ENCODE measurements at regions not wholly inside any gene's neighbourhood (a gene's known extent, or its start where the extent isn't known, plus 50 kb on each side); places are given as distances from the start of the nearest gene placed in this dataset.

- no peak for TF ChIP-seq ZNF354C (tag by site-specific recombination; IDR thresholded peaks at IDR 0.05; ENCODE audit: borderline replicate concordance, low read depth)
- TF ChIP-seq ZNF658 (tag by site-specific recombination; IDR thresholded peaks at IDR 0.05), result no peak
- no peak for TF ChIP-seq SP2 (tag by site-specific recombination; IDR thresholded peaks at IDR 0.05)
- TF ChIP-seq PRDM4 (tag by site-specific recombination; IDR thresholded peaks at IDR 0.05), result no peak
- no peak for TF ChIP-seq ZNF785 (tag by site-specific recombination; IDR thresholded peaks at IDR 0.05)
- no peak for TF ChIP-seq ZNF391 (tag by site-specific recombination; IDR thresholded peaks at IDR 0.05; ENCODE audit: borderline replicate concordance, low read depth)
Observed at GRCh38 chr5:17694371-17694770, 60.1 kb downstream of the TAF11L14 start (continued).

GRCh38 chr5:17694914-17695313 lies 60.7 kb downstream of the TAF11L14 start:
- Histone ChIP-seq H3K9me3 (ENCODE audit: control insufficient read depth, insufficient read depth, low read depth, low read length) (no peaks in the 10 kb centered on the region), H3K4me1 (ENCODE audit: control insufficient read depth, insufficient read depth, low read length) (no peaks in the 10 kb centered on the region), H3K36me3 (ENCODE audit: control insufficient read depth in 2 of 2, insufficient read depth in 1 of 2, low read length in 2 of 2) (no peaks in the 10 kb centered on the region), H3K27ac (ENCODE audit: extremely low read depth, low read depth, low read length) (no peak overlapping the region), H3K4me3 (ENCODE audit: low read depth, low read length) (no peak overlapping the region)
- TF ChIP-seq ZNF280C (tag by site-specific recombination; IDR thresholded peaks at IDR 0.05) (no peak), ZEB2 (tag by site-specific recombination; IDR thresholded peaks at IDR 0.05) (no peak), PRDM6 (tag by site-specific recombination; IDR thresholded peaks at IDR 0.05) (no peak), ZNF791 (tag by site-specific recombination; IDR thresholded peaks at IDR 0.05) (no peak), ZNF837 (tag by site-specific recombination; IDR thresholded peaks at IDR 0.05) (no peak), KLF10 (tag by site-specific recombination; IDR thresholded peaks at IDR 0.05) (no peak), ZNF184 (tag by site-specific recombination; IDR thresholded peaks at IDR 0.05) (no peak), ZNF202 (tag by site-specific recombination; IDR thresholded peaks at IDR 0.05; ENCODE audit: borderline replicate concordance) (no peak), IKZF3 (tag by site-specific recombination; IDR thresholded peaks at IDR 0.05) (no peak), ZNF571 (tag by site-specific recombination; IDR thresholded peaks at IDR 0.05) (no peak), EGR2 (tag by site-specific recombination; IDR thresholded peaks at IDR 0.05; ENCODE audit: low read depth) (no peak), ZNF777 (tag by site-specific recombination; IDR thresholded peaks at IDR 0.05; ENCODE audit: borderline replicate concordance) (no peak), GFI1B (tag by site-specific recombination; IDR thresholded peaks at IDR 0.05) (no peak), ZSCAN23 (tag by site-specific recombination; IDR thresholded peaks at IDR 0.05) (no peak), HOXC10 (CRISPR knock-in tag; IDR thresholded peaks at IDR 0.05) (no peak)
- ChIA-PET CTCF (no interaction called here), POLR2A (no interaction called here)

Measured in HEK293 (cell line).